ENCODE measurements at regions not wholly inside any gene's neighbourhood (a gene's known extent, or its start where the extent isn't known, plus 50 kb on each side); places are given as distances from the start of the nearest gene placed in this dataset.
"Not testable (repeated sequence)": the region's sequence is repeated elsewhere in the genome, so short reads cannot be mapped to it uniquely, and the experiment has no call there.

- DNase-seq, result no peak
- no peaks in the 10 kb centered on the region for H3K4me1 ChIP-seq
- TF ChIP-seq POLR2A (IDR thresholded peaks at IDR 0.05) (no peak), CTCF (IDR thresholded peaks at IDR 0.05) (no peak), EP300 (IDR thresholded peaks at IDR 0.05) (no peak), POLR2AphosphoS5 (IDR thresholded peaks at IDR 0.05) (no peak)
- no peaks in the 10 kb centered on the region for H3K27me3 ChIP-seq
- H3K27ac ChIP-seq, result no peak overlapping the region
- ATAC-seq (ENCODE audit: low FRiP score in 2 of 2), result no peak
- peaks cover 0 to 17% (median 6%) of the 10 kb centered on the region in 4 donors for H3K9me3 ChIP-seq
- no peaks in the 10 kb centered on the region for H3K36me3 ChIP-seq
- no peak overlapping the region for H3K4me3 ChIP-seq
- WGBS, 2 donors, result 100% methylated on average over 1 of the region's 1 CpG
Observed at GRCh38 chr5:124173386-124173785, 573.1 kb downstream of the ZNF608 start.

GRCh38 chr5:124172389-124173003 is 573.9 kb downstream of the ZNF608 start:
- WGBS, 2 donors, result 88 to 92% methylated on average over 1 of the region's 1 CpG
- Histone ChIP-seq H3K27ac (no peak overlapping the region), H3K4me3 (no peak overlapping the region), H3K36me3 (no peaks in the 10 kb centered on the region), H3K27me3 (no peaks in the 10 kb centered on the region), H3K9me3 (peaks cover 0 to 17% (median 6%) of the 10 kb centered on the region in 4 donors), H3K4me1 (no peaks in the 10 kb centered on the region)
- ATAC-seq (ENCODE audit: low FRiP score in 2 of 2) (no peak), DNase-seq (no peak)
- TF ChIP-seq CTCF (IDR thresholded peaks at IDR 0.05) (no peak), POLR2A (IDR thresholded peaks at IDR 0.05) (no peak), EP300 (IDR thresholded peaks at IDR 0.05) (no peak), POLR2AphosphoS5 (IDR thresholded peaks at IDR 0.05) (no peak)

GRCh38 chr5:124168093-124168492 is 578.3 kb downstream of the ZNF608 start:
- not testable (repeated sequence) for H3K4me1 ChIP-seq; H3K27me3 ChIP-seq; H3K27ac ChIP-seq; H3K4me3 ChIP-seq; DNase-seq; H3K36me3 ChIP-seq; ATAC-seq (ENCODE audit: low FRiP score in 2 of 2)
- peaks cover 0 to 16% (median 6%) of the 10 kb centered on the region in 4 donors for H3K9me3 ChIP-seq
- WGBS, 2 donors, result 98 to 100% methylated on average over 2 of the region's 2 CpGs

- no peaks in the 10 kb centered on the region for H3K27me3 ChIP-seq
- no peaks in the 10 kb centered on the region for H3K36me3 ChIP-seq
- H3K4me3 ChIP-seq, result no peak overlapping the region
- ATAC-seq (ENCODE audit: low FRiP score in 2 of 2), result peak in 1 of 2 donors; percentile 49
- TF ChIP-seq EP300 (IDR thresholded peaks at IDR 0.05) (no peak), POLR2A (IDR thresholded peaks at IDR 0.05) (no peak), POLR2AphosphoS5 (IDR thresholded peaks at IDR 0.05) (no peak), CTCF (IDR thresholded peaks at IDR 0.05) (no peak)
- 17 to 21% methylated on average over 8 of the region's 8 CpGs for WGBS, 2 donors
- H3K27ac ChIP-seq, result no peak overlapping the region
- no peak for DNase-seq
- H3K9me3 ChIP-seq, result no peaks in the 10 kb centered on the region
- H3K4me1 ChIP-seq, result peaks cover 0 to 8% (median 3%) of the 10 kb centered on the region in 4 donors
Observed at GRCh38 chr5:124162767-124163532, 583.5 kb downstream of the ZNF608 start.

GRCh38 chr5:124161266-124161665 is 585.2 kb downstream of the ZNF608 start:
- Histone ChIP-seq H3K4me1 (peaks cover 0 to 8% (median 7%) of the 10 kb centered on the region in 4 donors), H3K27me3 (no peaks in the 10 kb centered on the region), H3K9me3 (no peaks in the 10 kb centered on the region), H3K36me3 (no peaks in the 10 kb centered on the region), H3K27ac (no peak overlapping the region), H3K4me3 (no peak overlapping the region)
- TF ChIP-seq CTCF (IDR thresholded peaks at IDR 0.05) (no peak), EP300 (IDR thresholded peaks at IDR 0.05) (no peak), POLR2AphosphoS5 (IDR thresholded peaks at IDR 0.05) (no peak), POLR2A (IDR thresholded peaks at IDR 0.05) (no peak)
- DNase-seq, result no peak
- 68 to 83% methylated on average over 5 of the region's 5 CpGs for WGBS, 2 donors
- no peak for ATAC-seq (ENCODE audit: low FRiP score in 2 of 2)
